GM12865 (cell line): ENCODE measurements at regions not wholly inside any gene's neighbourhood (a gene's known extent, or its start where the extent isn't known, plus 50 kb on each side); places are given as distances from the start of the nearest gene placed in this dataset.

Experiments used
- DNase-seq: peaks from one replicate; pipeline ENCODE4 v3.0.0; 2010; ENCODE audit warnings: low read depth
- H3K4me3 ChIP-seq: 2 replicates; pipeline ENCODE4 v1.5.1; 2011; ENCODE audit warnings: mild to moderate bottlenecking, low read depth, low read length, control low read depth
- TF ChIP-seq, protein P1 (sequence below): IDR thresholded peaks from 2 replicates; pipeline ENCODE4 v1.5.1; 2011; ENCODE audit warnings: low read length, control low read depth, low read depth, inconsistent platforms; ENCODE audit not compliant: insufficient read depth; ENCODE audit errors: missing control alignments

DNA sequence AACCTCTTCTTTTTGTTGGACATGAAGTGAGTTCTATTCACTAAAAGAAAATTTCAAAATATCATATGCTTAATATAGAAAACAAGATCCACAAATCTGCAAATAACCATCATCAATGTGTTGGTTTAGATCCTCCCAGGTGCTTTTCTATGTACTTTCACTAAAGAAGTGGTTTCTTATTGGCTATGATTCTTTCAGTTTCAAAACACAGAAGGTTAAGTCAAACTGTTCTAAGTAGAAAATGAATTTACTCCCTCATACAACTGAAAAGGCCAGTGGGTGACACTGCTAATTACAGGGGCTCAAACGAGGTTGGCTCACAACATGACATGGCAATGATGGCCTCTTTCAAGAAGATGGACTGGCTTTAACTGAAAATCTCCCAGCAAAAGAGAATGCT, 111.7 kb downstream of the GALR1 start:
- TF ChIP-seq, protein P1, sequence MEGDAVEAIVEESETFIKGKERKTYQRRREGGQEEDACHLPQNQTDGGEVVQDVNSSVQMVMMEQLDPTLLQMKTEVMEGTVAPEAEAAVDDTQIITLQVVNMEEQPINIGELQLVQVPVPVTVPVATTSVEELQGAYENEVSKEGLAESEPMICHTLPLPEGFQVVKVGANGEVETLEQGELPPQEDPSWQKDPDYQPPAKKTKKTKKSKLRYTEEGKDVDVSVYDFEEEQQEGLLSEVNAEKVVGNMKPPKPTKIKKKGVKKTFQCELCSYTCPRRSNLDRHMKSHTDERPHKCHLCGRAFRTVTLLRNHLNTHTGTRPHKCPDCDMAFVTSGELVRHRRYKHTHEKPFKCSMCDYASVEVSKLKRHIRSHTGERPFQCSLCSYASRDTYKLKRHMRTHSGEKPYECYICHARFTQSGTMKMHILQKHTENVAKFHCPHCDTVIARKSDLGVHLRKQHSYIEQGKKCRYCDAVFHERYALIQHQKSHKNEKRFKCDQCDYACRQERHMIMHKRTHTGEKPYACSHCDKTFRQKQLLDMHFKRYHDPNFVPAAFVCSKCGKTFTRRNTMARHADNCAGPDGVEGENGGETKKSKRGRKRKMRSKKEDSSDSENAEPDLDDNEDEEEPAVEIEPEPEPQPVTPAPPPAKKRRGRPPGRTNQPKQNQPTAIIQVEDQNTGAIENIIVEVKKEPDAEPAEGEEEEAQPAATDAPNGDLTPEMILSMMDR, result no peak
- no peak for DNase-seq
- no peak overlapping the region for H3K4me3 ChIP-seq

DNA sequence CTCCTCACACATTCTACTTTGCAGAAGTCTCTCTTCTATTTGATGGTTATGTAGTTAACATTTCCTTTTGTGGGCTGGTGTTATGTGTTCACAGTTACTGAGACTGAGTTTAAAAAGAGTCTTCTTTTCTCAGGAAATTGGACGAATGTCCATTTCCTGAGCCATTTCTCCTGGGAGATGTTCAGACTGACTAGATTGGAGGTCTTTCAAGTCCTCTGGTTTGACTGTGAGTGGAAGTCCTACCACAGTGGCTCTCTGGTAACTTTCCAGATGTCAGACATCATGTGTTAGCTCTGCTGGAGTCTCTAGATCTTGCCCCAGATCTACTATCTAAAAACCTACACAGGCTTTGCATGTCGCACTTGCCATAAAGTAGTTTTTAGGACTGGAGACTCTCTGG, 116.0 kb downstream of the GALR1 start:
- H3K4me3 ChIP-seq, result no peak overlapping the region
- no peak for DNase-seq
- TF ChIP-seq, protein P1, result no peak

DNA sequence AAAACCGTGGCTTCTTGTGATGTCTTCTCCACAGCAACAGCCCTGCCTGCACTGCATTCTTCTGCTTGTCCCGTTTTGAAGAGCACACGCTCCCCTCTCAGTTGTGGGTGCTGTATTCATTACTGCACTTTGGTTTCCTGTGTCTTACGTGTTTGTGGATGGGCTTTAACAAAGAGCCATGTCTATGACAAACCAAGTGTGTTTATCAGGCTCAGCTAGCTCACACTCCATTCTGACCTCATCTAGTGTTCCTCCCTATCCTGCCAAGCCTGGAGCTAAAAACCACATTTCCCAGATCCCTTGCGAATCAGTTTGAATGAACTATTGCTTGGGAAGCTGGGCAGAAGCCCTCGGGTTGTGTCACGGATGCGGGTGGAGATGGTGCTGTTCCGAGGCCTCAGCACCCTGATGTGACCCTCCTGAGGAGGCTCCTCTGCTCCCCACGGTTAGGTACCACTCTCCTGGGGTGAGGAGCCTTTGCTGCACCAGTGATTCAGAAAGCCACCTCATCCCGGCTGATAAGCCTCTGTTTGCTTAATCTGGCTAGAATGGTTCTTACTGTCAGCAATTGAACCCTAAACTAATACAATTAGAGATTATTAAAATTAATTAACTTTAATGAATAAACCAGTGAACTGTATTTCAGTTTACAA, 116.5 kb downstream of the GALR1 start:
- DNase-seq, result no peak
- no peak overlapping the region for H3K4me3 ChIP-seq
- TF ChIP-seq, protein P1, result no peak

DNA sequence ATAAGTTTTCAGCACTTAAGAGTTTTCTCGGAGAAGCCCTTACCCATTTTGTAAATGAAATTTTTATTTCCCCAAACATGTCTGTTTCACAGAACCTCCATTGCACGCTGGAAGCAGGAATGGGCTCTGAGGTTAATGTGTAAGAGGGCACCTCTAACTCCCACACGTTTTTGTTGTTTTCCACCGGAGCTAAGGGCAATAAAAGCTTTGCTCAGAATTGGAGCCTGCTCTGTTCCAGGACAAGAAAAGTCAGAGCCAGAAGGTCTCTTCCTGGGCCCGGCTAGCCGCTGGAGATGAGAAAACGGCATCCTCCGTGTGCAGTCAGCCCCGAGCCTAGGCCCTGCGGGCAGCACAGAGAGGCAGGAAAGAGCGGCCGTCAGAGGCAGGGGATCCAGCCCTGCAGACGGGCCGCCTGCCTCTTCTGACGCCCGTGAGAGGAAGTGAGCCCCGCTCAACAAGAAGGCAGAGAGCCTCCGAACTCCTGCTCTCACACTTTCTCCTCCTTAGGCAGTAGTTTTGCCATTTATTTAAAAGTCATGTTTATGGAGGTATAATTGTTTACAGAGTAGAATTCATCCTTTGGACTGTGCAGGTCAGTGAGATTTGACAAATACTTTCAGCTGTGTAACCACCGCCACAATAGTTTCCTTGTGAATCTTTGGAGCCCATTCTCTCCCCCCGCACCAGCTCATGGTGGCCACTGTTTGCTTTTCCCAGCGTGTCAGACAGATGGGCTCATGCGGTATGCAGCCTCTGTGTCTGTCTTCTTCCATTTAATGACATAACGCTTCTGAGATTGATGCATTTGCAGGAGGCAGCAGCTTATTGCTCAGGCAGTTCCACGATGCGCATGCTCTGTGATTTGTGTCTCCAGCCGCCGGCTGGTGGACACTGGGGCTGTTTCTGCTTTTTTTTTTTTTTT, 117.3 kb downstream of the GALR1 start:
- no peak overlapping the region for H3K4me3 ChIP-seq
- DNase-seq, result no peak
- TF ChIP-seq, protein P1, result no peak

DNA sequence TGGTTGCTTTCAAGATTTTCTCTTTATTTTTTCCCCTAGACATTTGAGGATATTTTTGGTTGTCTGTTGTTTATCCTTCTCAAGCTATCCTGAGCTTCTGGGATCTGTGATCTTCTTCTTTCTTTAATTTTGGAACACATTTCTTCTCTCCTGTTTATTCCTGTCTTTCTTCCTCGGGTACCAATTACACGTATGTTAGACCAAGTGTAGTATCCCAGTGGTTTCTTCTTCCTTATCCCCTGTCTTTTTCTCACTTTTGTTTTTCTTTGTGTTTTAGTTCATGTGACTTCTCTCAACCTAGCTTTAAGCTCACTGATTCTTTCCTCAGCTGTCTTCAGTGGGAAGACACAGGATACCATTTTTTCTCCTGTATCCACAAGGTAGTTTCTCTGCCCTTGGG, 120.0 kb downstream of the GALR1 start:
- H3K4me3 ChIP-seq, result no peak overlapping the region
- DNase-seq, result no peak
- TF ChIP-seq, protein P1, result no peak

DNA sequence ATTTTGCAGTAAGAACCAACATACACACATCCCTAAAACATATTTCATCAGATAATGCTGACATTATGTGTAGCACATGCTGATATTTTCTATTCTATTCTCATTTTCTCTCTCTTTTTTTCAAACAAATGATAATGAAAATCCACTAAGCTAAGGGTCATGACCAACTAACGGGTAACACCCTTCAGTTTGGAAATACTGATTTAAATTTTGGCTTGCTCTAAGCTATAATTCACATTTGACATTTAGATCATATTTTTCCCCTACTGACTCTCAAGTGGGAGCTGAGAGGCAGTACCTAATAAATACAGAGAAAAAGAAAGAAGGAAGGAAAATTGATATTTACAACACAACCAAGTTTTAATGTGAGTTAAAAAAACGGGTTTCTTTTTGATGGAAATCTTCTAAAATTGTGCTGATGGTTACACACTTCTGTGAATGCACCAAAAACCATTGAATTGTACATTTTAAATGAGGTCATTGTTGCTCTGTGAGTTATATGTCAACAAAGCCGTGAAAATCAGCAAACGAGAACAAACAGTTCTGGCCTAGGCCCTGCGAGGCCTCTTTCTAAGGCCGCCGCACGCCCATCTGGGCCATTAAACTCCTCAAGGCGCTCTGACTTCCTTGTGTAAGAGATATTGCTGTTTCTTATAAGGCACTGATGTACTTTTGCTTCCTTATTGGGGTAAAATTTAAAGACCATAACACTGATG, 124.2 kb downstream of the GALR1 start:
- TF ChIP-seq, protein P1, result no peak
- DNase-seq, result no peak
- no peak overlapping the region for H3K4me3 ChIP-seq
